KOPT-K1 (cell line): ENCODE measurements at regions not wholly inside any gene's neighbourhood (a gene's known extent, or its start where the extent isn't known, plus 50 kb on each side); places are given as distances from the start of the nearest gene placed in this dataset.
"Not testable (repeated sequence)": the region's sequence is repeated elsewhere in the genome, so short reads cannot be mapped to it uniquely, and the experiment has no call there.

Source experiments
- H3K27ac ChIP-seq: fragments of 200-600 bp; sonication (generic); 2 replicates; pipeline ENCODE4 v1.5.1; 2016; ENCODE audit warnings: antibody characterized with exemption, mild to moderate bottlenecking, low read depth, low read length; ENCODE audit not compliant: poor library complexity, severe bottlenecking
- H3K36me3 ChIP-seq: fragments of 200-600 bp; sonication (generic); 2 replicates; pipeline ENCODE4 v1.5.1; 2017; ENCODE audit warnings: antibody characterized with exemption, mild to moderate bottlenecking, low read length, moderate library complexity; ENCODE audit not compliant: insufficient read depth
- H3K9me3 ChIP-seq: fragments of 200-600 bp; sonication (generic); 2 replicates; pipeline ENCODE4 v1.5.1; 2017; ENCODE audit warnings: antibody characterized with exemption, low read length, mild to moderate bottlenecking; ENCODE audit not compliant: insufficient read depth, poor library complexity, severe bottlenecking

GRCh38 chr7:155383756-155384491, 74.0 kb upstream of the EN2 start:
- Histone ChIP-seq H3K36me3 (no peaks in the 10 kb centered on the region), H3K27ac (no peak overlapping the region), H3K9me3 (no peaks in the 10 kb centered on the region)

GRCh38 chr7:155384751-155385150, 73.2 kb upstream of the EN2 start:
- no peaks in the 10 kb centered on the region for H3K9me3 ChIP-seq
- H3K36me3 ChIP-seq: no peaks in the 10 kb centered on the region
- no peak overlapping the region for H3K27ac ChIP-seq

DNA sequence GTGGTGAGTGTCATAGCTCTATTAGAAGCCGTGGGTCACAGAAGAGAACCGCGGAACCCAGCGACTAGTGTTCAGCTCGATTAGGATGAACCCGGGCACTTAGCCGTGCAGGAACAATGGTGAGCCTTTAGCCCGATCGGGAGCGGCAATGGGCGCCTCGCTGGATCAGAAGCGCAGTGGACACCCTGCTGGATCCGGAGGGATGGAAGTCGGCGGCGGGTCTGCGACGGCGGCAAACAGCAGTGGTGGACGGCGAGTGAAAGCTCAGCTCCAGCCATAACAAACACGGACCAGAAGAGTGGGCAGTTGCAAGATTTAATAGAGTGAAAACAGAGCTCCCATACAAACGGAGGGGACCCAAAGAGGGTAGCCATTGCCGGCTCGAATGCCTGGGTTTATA, 72.7 kb upstream of the EN2 start:
- H3K27ac ChIP-seq, H3K9me3 ChIP-seq, H3K36me3 ChIP-seq: not testable (repeated sequence)

- Histone ChIP-seq H3K9me3 (no peaks in the 10 kb centered on the region), H3K36me3 (no peaks in the 10 kb centered on the region), H3K27ac (no peak overlapping the region)
Observed at GRCh38 chr7:155386608-155387007, 71.3 kb upstream of the EN2 start.

GRCh38 chr7:155387066-155387620, 70.8 kb upstream of the EN2 start:
- no peaks in the 10 kb centered on the region for H3K36me3 ChIP-seq
- no peak overlapping the region for H3K27ac ChIP-seq
- no peaks in the 10 kb centered on the region for H3K9me3 ChIP-seq

DNA sequence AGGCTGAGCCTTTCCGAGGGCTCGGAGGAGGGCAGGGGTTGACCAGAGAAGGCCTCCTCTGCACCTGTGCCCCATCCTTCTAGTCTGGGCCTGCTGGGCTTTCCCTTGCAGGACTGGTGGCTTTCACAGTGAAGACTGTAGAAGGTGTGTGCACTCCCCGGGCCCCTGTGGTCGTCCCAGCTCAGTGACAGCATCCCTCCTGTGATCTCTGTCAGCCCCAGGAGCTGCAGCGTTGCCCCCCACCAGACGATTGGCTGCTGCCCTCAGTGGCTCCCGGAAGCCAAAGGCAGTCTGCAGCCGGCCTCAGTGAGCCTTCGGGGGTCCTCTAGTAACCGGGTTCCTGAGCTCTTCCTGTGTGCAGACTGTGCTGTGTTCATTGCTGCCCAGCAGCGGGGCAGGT, 69.4 kb upstream of the EN2 start:
- Histone ChIP-seq H3K36me3 (no peaks in the 10 kb centered on the region), H3K9me3 (no peaks in the 10 kb centered on the region), H3K27ac (no peak overlapping the region)

DNA sequence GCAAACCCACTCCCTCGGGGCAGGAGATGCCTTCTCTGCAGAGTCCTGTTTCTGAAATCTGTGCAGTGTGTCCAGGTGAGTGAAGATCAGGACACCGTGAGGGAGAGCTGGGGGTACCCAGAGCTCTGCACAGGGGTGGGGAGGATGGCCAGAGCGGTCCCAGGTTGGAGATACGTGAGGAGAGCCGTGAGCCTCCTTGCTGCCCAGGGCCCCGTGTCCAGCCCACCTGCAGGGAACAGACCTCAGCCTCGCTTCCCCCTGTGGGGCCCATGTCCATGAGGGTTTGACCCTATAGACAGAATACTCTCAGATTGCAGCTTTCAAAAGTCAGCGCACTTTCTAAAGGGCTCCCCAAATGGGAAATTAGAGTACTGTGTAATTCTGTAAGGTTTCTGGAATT, 66.5 kb upstream of the EN2 start:
- H3K36me3 ChIP-seq: no peaks in the 10 kb centered on the region
- no peak overlapping the region for H3K27ac ChIP-seq
- H3K9me3 ChIP-seq: no peaks in the 10 kb centered on the region

GRCh38 chr7:155392726-155393570, 65.0 kb upstream of the EN2 start:
- no peaks in the 10 kb centered on the region for H3K9me3 ChIP-seq
- no peaks in the 10 kb centered on the region for H3K36me3 ChIP-seq
- no peak overlapping the region for H3K27ac ChIP-seq

- no peak overlapping the region for H3K27ac ChIP-seq
- H3K36me3 ChIP-seq: no peaks in the 10 kb centered on the region
- no peaks in the 10 kb centered on the region for H3K9me3 ChIP-seq
Observed at GRCh38 chr7:155394413-155394812, 63.5 kb upstream of the EN2 start.

DNA sequence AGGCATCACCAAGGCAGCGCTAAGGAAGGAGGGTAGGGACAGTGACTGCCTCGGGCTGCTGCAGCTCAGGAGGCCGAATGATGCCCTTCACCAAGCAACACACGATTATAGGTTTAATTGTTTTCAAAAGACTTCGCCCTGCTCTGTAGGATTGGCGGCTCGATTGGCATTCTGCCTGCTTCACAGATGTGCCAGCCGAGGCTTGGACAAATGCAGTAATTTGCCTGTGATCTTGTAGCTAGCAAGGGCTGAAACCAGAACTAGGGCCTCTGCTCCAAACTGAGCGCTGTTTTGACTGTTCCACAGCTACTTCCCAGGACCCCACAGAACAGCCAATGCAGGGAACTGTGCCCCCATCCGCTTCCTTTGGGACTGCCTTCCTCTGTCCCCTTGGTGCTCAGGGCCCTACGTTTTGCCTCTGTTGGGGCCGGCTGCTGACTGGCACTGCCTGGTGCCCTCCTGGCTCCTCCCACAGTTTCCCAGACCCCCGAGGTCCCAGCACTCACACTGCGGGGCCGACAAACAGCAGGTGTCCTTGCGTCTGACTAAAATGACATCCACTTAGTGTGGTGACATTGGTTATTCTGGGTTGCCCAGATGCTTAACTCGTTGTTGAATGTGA, 62.6 kb upstream of the EN2 start:
- Histone ChIP-seq H3K36me3 (no peaks in the 10 kb centered on the region), H3K9me3 (no peaks in the 10 kb centered on the region), H3K27ac (no peak overlapping the region)

DNA sequence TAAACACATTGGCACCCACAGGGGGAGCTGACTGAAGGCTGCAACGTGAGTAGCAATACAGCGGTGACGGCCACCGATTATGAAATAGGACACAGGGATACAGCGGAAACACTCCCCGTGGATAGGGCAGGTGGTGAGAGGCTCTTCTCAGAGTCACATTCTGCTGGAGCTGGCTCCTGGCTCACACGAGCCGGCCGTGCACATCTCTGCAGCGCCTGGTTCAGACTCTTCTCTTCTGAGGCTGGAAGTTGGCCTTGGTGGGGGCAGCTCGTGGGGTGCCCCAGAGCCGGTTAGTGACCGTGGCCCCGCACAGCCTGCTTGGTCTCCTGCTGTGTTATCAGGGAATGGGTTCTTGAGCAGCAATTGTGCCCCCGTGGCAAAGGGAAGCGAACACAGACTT, 61.3 kb upstream of the EN2 start:
- no peak overlapping the region for H3K27ac ChIP-seq
- no peaks in the 10 kb centered on the region for H3K36me3 ChIP-seq
- peaks cover 2% of the 10 kb centered on the region for H3K9me3 ChIP-seq

DNA sequence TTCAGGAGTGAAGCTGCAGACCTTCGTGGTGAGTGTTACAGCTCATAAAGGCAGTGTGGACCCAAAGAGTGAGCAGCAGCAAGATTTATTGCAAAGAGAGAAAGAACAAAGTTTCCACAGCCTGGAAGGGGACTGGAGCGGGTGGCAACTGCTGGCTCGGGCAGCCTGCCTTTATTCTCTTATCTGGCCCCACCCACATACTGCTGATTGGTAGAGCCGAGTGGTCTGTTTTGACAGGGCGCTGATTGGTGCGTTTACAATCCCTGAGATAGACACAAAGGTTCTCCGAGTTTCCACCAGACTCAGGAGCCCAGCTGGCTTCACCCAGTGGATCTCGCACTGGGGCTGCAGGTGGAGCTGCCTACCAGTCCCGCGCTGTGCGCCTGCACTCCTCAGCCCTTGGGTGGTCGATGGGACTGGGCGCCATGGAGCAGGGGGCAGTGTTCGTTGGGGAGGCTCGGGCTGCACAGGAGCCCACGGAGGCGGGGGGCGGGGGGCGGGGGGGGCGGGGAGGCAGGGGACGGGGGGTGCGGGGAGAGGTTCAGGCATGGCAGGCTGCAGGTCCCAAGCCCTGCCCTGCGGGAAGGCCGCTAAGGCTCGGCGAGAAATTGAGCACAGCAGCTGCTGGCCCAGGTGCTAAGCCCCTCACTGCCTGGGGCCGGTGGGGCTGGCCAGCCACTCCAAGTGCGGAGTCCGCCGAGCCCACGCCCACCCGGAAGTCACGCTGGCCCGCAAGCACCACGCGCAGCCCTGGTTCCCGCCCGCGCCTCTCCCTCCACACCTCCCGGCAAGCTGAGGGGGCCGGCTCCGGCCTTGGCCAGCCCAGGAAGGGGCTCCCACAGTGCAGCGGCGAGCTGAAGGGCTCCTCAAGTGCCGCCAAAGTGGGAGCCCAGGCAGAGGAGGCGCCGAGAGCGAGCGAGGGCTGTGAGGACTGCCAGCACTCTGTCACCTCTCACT, 59.9 kb upstream of the EN2 start:
- not testable (repeated sequence) for H3K27ac ChIP-seq, H3K36me3 ChIP-seq
- H3K9me3 ChIP-seq: peaks cover 15% of the 10 kb centered on the region

DNA sequence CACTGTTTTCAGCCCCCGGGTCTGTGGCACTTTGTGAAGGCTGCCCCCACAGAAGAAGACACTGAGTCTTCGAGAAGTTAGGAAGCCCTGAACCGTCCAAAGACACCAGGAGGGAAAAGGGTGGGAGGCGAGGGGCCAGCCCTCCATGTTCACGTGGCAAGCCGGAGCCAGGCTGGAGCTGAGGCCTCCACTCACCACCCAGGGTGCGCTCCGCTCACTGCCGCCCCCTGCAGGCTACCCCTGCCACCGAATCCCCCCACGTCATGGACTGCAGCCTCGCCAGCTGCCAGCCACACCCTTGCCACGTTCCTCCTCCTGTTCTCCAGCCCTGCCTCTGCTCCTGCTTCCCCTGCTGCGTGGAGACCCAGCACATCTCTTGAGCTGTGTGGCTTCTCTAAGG, 59.0 kb upstream of the EN2 start:
- H3K9me3 ChIP-seq: peaks cover 15% of the 10 kb centered on the region
- no peaks in the 10 kb centered on the region for H3K36me3 ChIP-seq
- no peak overlapping the region for H3K27ac ChIP-seq

GRCh38 chr7:155399577-155399976, 58.4 kb upstream of the EN2 start:
- Histone ChIP-seq H3K36me3 (no peaks in the 10 kb centered on the region), H3K9me3 (peaks cover 15% of the 10 kb centered on the region), H3K27ac (no peak overlapping the region)
